ENCODE measurements at regions not wholly inside any gene's neighbourhood (a gene's known extent, or its start where the extent isn't known, plus 50 kb on each side); places are given as distances from the start of the nearest gene placed in this dataset.

DNA sequence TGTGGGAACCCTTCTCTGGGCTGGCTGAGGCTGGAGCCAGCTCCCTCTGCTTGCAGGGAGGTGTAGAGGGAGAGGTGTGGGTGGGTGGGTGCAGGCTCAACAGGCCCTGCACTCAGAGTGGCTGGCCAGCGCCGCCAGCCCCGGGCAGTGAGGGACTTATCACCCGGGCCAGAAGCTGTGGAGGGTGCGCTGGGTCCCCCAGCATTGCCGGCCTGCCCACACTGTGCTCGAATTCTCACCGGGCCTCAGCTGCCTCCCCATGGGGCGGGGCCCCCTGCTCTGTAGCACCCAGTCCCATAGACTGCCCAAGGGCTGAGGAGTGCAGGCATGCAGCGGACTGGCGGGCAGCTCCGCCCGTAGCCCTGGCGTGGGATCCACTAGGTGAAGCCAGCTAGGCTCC lies 190.7 kb upstream of the TAC1 start:
- intact Hi-C loops (cut with DNase I), result no loop called here
- no peak for DNase-seq (ENCODE audit: low spot score)
- TF ChIP-seq, protein P1, sequence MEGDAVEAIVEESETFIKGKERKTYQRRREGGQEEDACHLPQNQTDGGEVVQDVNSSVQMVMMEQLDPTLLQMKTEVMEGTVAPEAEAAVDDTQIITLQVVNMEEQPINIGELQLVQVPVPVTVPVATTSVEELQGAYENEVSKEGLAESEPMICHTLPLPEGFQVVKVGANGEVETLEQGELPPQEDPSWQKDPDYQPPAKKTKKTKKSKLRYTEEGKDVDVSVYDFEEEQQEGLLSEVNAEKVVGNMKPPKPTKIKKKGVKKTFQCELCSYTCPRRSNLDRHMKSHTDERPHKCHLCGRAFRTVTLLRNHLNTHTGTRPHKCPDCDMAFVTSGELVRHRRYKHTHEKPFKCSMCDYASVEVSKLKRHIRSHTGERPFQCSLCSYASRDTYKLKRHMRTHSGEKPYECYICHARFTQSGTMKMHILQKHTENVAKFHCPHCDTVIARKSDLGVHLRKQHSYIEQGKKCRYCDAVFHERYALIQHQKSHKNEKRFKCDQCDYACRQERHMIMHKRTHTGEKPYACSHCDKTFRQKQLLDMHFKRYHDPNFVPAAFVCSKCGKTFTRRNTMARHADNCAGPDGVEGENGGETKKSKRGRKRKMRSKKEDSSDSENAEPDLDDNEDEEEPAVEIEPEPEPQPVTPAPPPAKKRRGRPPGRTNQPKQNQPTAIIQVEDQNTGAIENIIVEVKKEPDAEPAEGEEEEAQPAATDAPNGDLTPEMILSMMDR (IDR thresholded peaks at IDR 0.05), result no peak
- TF ChIP-seq POLR2AphosphoS5 (IDR thresholded peaks at IDR 0.05) (no peak), POLR2A (IDR thresholded peaks at IDR 0.05) (no peak)
- Histone ChIP-seq H3K27ac (no peak overlapping the region), H3K36me3 (no peaks in the 10 kb centered on the region), H3K27me3 (replicated peaks; ENCODE audit: insufficient read depth) (no peaks in the 10 kb centered on the region), H3K9me3 (no peaks in the 10 kb centered on the region), H3K4me3 (no peak overlapping the region), H3K4me1 (replicated peaks) (no peaks in the 10 kb centered on the region)
- 89% methylated on average over 12 of the region's 14 CpGs for WGBS

DNA sequence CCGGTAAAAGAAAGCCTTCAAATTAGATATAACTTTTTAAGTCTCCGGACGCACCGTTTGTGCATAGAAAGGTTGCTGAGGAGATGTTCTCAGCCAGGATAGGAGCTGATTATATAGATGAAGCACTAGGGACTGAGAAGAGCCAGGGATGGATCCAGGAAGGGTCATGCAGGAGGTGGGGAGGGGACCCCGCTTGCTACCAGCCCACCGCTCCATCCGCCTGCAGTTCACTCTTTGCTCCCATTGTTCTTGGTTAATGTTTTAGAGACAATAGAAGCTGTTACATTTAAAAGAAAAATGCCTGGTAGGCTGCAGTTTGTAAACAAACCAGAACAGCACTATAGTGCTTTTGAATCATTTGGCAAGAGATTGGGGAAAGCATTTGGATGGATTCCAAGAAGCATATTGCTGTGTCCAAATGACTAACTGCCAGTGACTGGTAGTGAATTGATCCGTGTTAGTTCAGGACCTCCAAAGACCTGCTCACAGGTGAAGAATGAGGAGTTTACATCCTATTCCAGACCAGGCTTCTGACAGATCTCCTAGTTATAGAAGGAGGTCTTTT lies 175.9 kb upstream of the TAC1 start:
- H3K4me3 ChIP-seq, result no peak overlapping the region
- no peaks in the 10 kb centered on the region for H3K4me1 ChIP-seq (replicated peaks)
- intact Hi-C loops (cut with DNase I), result no loop called here
- no peak overlapping the region for H3K27ac ChIP-seq
- H3K27me3 ChIP-seq (replicated peaks; ENCODE audit: insufficient read depth), result no peaks in the 10 kb centered on the region
- H3K9me3 ChIP-seq, result no peaks in the 10 kb centered on the region
- TF ChIP-seq, protein P1 (IDR thresholded peaks at IDR 0.05), result no peak
- TF ChIP-seq POLR2AphosphoS5 (IDR thresholded peaks at IDR 0.05) (no peak), POLR2A (IDR thresholded peaks at IDR 0.05) (no peak)
- H3K36me3 ChIP-seq, result no peaks in the 10 kb centered on the region
- WGBS, result 48% methylated on average over 8 of the region's 8 CpGs
- no peak for DNase-seq (ENCODE audit: low spot score)

DNA sequence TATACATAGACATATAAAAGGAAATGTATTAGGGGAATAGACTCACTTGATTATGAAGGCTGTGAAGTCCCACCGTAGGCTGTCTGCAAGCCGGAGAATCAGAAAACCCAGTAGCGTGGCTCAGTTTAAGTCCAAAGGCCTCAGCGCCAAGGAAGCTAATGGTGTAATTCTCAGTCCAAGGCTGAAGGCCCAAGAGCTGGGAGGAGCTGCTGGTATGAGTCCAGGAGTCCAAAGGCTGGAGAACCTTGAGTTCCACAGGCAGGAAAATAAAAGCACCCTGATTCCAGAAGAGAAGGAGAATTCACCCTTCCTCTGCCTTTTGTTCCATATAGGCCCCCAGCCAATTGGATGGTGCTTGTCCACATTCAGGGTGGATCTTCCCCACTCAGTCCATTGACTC lies 166.2 kb upstream of the TAC1 start:
- no peaks in the 10 kb centered on the region for H3K9me3 ChIP-seq
- H3K27ac ChIP-seq, result no peak overlapping the region
- whole genome bisulfite sequencing, result 95% methylated on average over 4 of the region's 4 CpGs
- TF ChIP-seq POLR2A (IDR thresholded peaks at IDR 0.05) (no peak), POLR2AphosphoS5 (IDR thresholded peaks at IDR 0.05) (no peak)
- TF ChIP-seq, protein P1 (IDR thresholded peaks at IDR 0.05), result no peak
- H3K27me3 ChIP-seq (replicated peaks; ENCODE audit: insufficient read depth), result no peaks in the 10 kb centered on the region
- no peak for DNase-seq (ENCODE audit: low spot score)
- no peak overlapping the region for H3K4me3 ChIP-seq
- H3K36me3 ChIP-seq, result no peaks in the 10 kb centered on the region
- intact Hi-C loops (cut with DNase I), result no loop called here
- H3K4me1 ChIP-seq (replicated peaks), result no peaks in the 10 kb centered on the region

DNA sequence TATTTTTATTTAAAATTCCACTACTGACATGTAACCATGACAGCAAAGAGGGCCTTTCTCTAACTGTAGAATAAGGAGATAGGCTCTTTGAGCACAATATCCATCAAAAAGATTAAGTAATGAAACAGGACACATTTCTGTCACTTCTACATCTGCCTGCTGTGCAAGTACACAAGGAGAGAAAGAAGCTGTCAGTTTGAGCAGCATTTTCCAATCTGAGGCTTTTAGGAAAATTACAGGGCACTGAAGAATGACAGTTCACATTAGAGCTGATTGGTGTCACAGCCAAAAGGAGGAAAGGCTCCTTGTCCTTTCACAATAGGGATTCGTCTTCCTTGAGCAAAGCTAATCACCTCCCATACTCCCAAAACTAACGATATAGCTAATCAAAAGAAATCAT lies 158.8 kb upstream of the TAC1 start:
- no peaks in the 10 kb centered on the region for H3K27me3 ChIP-seq (replicated peaks; ENCODE audit: insufficient read depth)
- TF ChIP-seq POLR2AphosphoS5 (IDR thresholded peaks at IDR 0.05) (no peak), POLR2A (IDR thresholded peaks at IDR 0.05) (no peak)
- TF ChIP-seq, protein P1 (IDR thresholded peaks at IDR 0.05), result no peak
- WGBS, result 75% methylated on average over 2 of the region's 2 CpGs
- H3K4me3 ChIP-seq, result no peak overlapping the region
- H3K36me3 ChIP-seq, result no peaks in the 10 kb centered on the region
- H3K27ac ChIP-seq, result no peak overlapping the region
- no peaks in the 10 kb centered on the region for H3K9me3 ChIP-seq
- no peak for DNase-seq (ENCODE audit: low spot score)
- no peaks in the 10 kb centered on the region for H3K4me1 ChIP-seq (replicated peaks)
- intact Hi-C loops (cut with DNase I), result no loop called here

DNA sequence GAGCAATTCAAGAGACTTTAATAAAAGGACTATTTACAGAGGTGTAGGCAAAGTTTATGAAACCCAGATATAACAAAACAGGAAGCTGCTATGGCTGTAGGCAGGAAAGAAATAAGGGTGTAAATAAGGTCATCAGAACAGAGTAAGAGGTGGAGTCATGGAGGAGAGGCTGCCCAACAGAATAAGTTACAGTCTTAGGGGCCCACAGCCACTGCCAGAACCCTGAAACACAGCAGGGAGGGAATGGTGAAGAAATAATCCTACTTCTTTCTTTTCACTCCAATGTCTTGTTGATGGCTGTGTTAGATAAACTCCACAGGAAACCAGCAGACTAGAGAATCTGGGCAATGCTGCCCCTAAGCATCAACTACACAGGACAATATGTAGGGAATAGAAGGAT lies 155.8 kb upstream of the TAC1 start:
- intact Hi-C loops (cut with DNase I), result no loop called here
- H3K36me3 ChIP-seq, result no peaks in the 10 kb centered on the region
- no peak for DNase-seq (ENCODE audit: low spot score)

More for the DNA sequence above, 155.8 kb upstream of the TAC1 start:
- Histone ChIP-seq H3K27me3 (replicated peaks; ENCODE audit: insufficient read depth) (no peaks in the 10 kb centered on the region), H3K4me3 (no peak overlapping the region), H3K9me3 (no peaks in the 10 kb centered on the region), H3K27ac (no peak overlapping the region), H3K4me1 (replicated peaks) (no peaks in the 10 kb centered on the region)
- TF ChIP-seq, protein P1 (IDR thresholded peaks at IDR 0.05), result no peak
- TF ChIP-seq POLR2A (IDR thresholded peaks at IDR 0.05), result no peak
- TF ChIP-seq POLR2AphosphoS5 (IDR thresholded peaks at IDR 0.05), result no peak
